ENCODE measurements at regions not wholly inside any gene's neighbourhood (a gene's known extent, or its start where the extent isn't known, plus 50 kb on each side); places are given as distances from the start of the nearest gene placed in this dataset.

DNA sequence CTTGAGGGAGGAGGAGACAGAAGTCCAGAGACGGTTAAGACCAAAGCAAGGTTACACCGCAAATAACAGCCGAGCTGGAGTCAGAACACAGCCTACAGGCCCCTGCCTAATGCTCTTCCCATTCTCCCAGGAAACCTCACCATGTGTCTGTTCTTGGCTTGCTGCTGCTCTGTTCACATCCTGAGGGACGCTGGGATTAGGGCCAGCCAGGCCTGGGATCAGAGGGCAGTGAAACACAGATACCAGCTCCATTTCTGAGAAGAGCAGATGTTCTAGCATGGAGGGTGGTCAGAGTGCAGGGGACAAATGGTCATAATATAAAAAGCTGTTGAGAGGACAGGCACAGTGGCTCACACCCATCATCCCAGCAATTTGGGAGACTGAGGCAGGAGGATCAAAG, 124.8 kb upstream of the LARP1 start:
- Histone ChIP-seq H2BK15ac (ENCODE audit: low read length) (no peak overlapping the region), H3K36me3 (ENCODE audit: control insufficient read depth in 2 of 4, insufficient read depth in 4 of 4, low read length in 3 of 4) (no peaks in the 10 kb centered on the region), H3K9me3 (ENCODE audit: insufficient read depth in 2 of 2, low read depth in 1 of 2, low read length in 1 of 2) (no peaks in the 10 kb centered on the region), H3K27me3 (replicated peaks in 1 of 4; ENCODE audit: control insufficient read depth in 3 of 4, extremely low read depth in 1 of 4, insufficient read depth in 3 of 4, low read length in 3 of 4) (no peaks in the 10 kb centered on the region), H4K20me1 (replicated peaks in 1 of 2; ENCODE audit: control insufficient read depth in 1 of 2, insufficient read depth in 2 of 2, low read length in 2 of 2) (no peaks in the 10 kb centered on the region), H3K4me1 (replicated peaks in 1 of 4; ENCODE audit: control insufficient read depth in 3 of 4, insufficient read depth in 4 of 4, low read length in 3 of 4) (no peaks in the 10 kb centered on the region; a peak in 1 of 7 replicates), H2AFZ (ENCODE audit: low read length) (no peak overlapping the region), H3K79me1 (ENCODE audit: low read depth, low read length) (no peaks in the 10 kb centered on the region), H2BK12ac (ENCODE audit: low read depth, low read length) (no peak overlapping the region), H3K18ac (ENCODE audit: extremely low read depth, low read length) (no peak overlapping the region), H3K56ac (replicated peaks; ENCODE audit: insufficient read length, low read depth, low read length) (no peak overlapping the region), H2BK5ac (ENCODE audit: low read depth, low read length) (no peak overlapping the region), H2BK120ac (replicated peaks; ENCODE audit: low read depth, low read length) (no peak overlapping the region), H3K23me2 (ENCODE audit: low read depth, low read length) (no peaks in the 10 kb centered on the region), H3K4me3 (ENCODE audit: extremely low read depth in 1 of 4, insufficient read depth in 2 of 4, low read depth in 3 of 4, low read length in 4 of 4) (no peak overlapping the region), H3K23ac (ENCODE audit: insufficient read length) (no peak overlapping the region), H3K9ac (replicated peaks in 1 of 4; ENCODE audit: extremely low read depth in 1 of 4, low read depth in 3 of 4, low read length in 3 of 4) (no peak overlapping the region), H3K4ac (replicated peaks; ENCODE audit: insufficient read length, low read depth, low read length) (no peak overlapping the region), H3K4me2 (ENCODE audit: insufficient read depth in 1 of 2, low read depth in 2 of 2, low read length in 2 of 2) (no peak overlapping the region), H4K5ac (ENCODE audit: insufficient read length, low read depth, low read length) (no peak overlapping the region), H4K91ac (replicated peaks; ENCODE audit: insufficient read length, low read length) (no peak overlapping the region), H3K14ac (ENCODE audit: insufficient read length) (no peak overlapping the region), H3K27ac (ENCODE audit: low read depth, low read length) (no peak overlapping the region), H4K8ac (ENCODE audit: extremely low read depth, insufficient read depth, low read length) (no peak overlapping the region), H3K79me2 (ENCODE audit: control insufficient read depth in 1 of 2, insufficient read depth in 2 of 2, low read length in 2 of 2) (no peaks in the 10 kb centered on the region), H2AK5ac (ENCODE audit: low read depth, low read length) (no peak overlapping the region), H2BK20ac (ENCODE audit: low read length) (no peak overlapping the region)
- POLR2A ChIA-PET (ENCODE audit: partially characterized antibody): interaction anchor here (0.9 to 1.7 kb wide), 2 partner anchors 11 to 248 kb away, joined by 3 to 5 read pairs; no protein-coding TSS in a partner anchor
- CTCF ChIA-PET (ENCODE audit: partially characterized antibody): interaction anchor here (0.6 to 5.3 kb wide), 24 partner anchors 10 to 1205 kb away, joined by 3 to 34 read pairs (median 3); no protein-coding TSS in a partner anchor
- 88% methylated on average over 4 of the region's 4 CpGs; no CpG with 5 or more reads in 1 of the 2 experiments for WGBS, 2 experiments (ENCODE audit: extremely low coverage in 1 of 2, insufficient coverage in 1 of 2, insufficient read length in 1 of 2, insufficient replicate concordance in 2 of 2, low coverage in 1 of 2, low lambda C conversion rate in 2 of 2, missing lambda C conversion rate in 1 of 2)
- FAIRE-seq (no peak), DNase-seq (ENCODE audit: low read depth in 1 of 2, low spot score in 2 of 2) (no peak)
- no peak for TF ChIP-seq SIN3A (conservative IDR thresholded peaks at IDR 0.05 in 1 of 2, IDR thresholded peaks at IDR 0.05 in 1 of 2; ENCODE audit: low read depth in 1 of 2, low read length in 2 of 2)
- TF ChIP-seq CBX5 (IDR thresholded peaks at IDR 0.05; ENCODE audit: low read depth, low read length): no peak
- no peak for TF ChIP-seq YY1 (IDR thresholded peaks at IDR 0.05; ENCODE audit: low read depth, low read length)
- TF ChIP-seq TCF12 (IDR thresholded peaks at IDR 0.05; ENCODE audit: low read depth, low read length): no peak
- no peak for TF ChIP-seq BCL11A (IDR thresholded peaks at IDR 0.05; ENCODE audit: low read depth in 2 of 2, low read length in 2 of 2)
- no peak for TF ChIP-seq BRCA1 (IDR thresholded peaks at IDR 0.05; ENCODE audit: low read depth, low read length)
- no peak for TF ChIP-seq RNF2 (IDR thresholded peaks at IDR 0.05; ENCODE audit: borderline replicate concordance, low read depth, low read length, missing control alignments, poor library complexity, severe bottlenecking)
- TF ChIP-seq SUZ12 (IDR thresholded peaks at IDR 0.05; ENCODE audit: low read length): no peak
- no peak for TF ChIP-seq SP2 (IDR thresholded peaks at IDR 0.05; ENCODE audit: low read length)
- TF ChIP-seq, protein P1, sequence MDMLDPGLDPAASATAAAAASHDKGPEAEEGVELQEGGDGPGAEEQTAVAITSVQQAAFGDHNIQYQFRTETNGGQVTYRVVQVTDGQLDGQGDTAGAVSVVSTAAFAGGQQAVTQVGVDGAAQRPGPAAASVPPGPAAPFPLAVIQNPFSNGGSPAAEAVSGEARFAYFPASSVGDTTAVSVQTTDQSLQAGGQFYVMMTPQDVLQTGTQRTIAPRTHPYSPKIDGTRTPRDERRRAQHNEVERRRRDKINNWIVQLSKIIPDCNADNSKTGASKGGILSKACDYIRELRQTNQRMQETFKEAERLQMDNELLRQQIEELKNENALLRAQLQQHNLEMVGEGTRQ (IDR thresholded peaks at IDR 0.05; ENCODE audit: low read length): no peak
- TF ChIP-seq FOSL1 (IDR thresholded peaks at IDR 0.05; ENCODE audit: insufficient read depth, low read depth, low read length): no peak
- TF ChIP-seq POLR2AphosphoS5 (IDR thresholded peaks at IDR 0.05; ENCODE audit: low read depth, low read length): no peak
- no peak for TF ChIP-seq BACH1 (IDR thresholded peaks at IDR 0.05; ENCODE audit: low read length)
